ENCODE measurements at regions not wholly inside any gene's neighbourhood (a gene's known extent, or its start where the extent isn't known, plus 50 kb on each side); places are given as distances from the start of the nearest gene placed in this dataset.

DNA sequence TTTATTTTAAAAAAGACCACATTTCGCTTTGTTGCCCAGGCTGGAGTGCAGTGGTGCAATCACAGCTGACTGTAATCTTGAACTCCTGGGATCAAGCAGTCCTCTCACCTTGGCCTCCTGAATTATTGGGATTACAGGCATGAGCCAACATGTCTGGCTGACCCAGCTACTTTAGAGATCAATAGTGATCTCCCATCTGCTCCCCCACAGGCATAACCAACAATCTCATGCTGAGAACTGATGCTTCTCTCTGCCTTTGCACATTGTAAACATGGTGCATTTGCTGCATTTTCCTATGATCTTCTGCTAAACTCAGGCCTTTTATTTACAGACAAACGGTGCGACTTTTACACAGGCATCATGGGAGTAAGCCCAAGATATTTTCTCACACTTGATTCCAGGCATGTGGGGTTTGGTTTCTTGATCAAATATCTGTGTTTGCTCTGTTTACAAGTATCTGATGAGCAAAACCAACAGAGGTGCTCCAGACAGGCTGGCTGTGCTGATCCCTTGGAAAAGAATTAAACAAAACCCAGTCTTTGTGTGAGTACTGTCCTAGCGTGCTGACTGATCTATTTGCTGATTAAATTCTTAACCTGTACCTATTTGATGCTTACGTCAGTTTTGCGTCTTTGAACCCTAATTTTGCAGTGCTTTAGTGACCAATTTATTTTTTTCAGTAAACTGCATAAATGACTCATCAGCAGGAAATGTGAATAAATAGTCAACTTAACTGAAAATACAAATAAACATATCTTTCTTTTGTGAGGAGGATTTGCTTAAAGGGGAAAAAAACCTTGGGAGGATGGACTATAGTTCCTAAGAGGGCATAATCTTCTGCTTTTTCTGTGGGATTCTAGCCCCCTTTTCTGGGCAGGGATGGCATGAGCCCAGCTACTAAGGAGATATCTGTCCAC, 191.7 kb upstream of the NR3C1 start:
- Histone ChIP-seq H3K9me2 (replicated peaks; ENCODE audit: insufficient read depth, low read length) (no peaks in the 10 kb centered on the region), H3K36me3 (replicated peaks; ENCODE audit: insufficient read depth, low read length) (no peaks in the 10 kb centered on the region), H3F3A (ENCODE audit: insufficient read depth, low read length) (peaks cover 29% of the 10 kb centered on the region), H2AFZ (ENCODE audit: low read length) (peak overlapping the region; percentile 37; the same call in 1 of the 2 replicates), H3K4me2 (ENCODE audit: low read depth, low read length) (peak overlapping the region; percentile 86), H3K9me3 (replicated peaks; ENCODE audit: insufficient read depth, low read length) (no peaks in the 10 kb centered on the region), H3K9ac (ENCODE audit: low read length) (no peak overlapping the region), H3K4me1 (ENCODE audit: low read length) (peaks cover 46% of the 10 kb centered on the region), H4K20me1 (ENCODE audit: insufficient read depth, low read length) (no peaks in the 10 kb centered on the region), H3K79me2 (ENCODE audit: low read length) (peaks cover 3% of the 10 kb centered on the region; the same call in 1 of the 2 replicates), H3K27me3 (replicated peaks; ENCODE audit: insufficient read depth, low read length) (no peaks in the 10 kb centered on the region), H3K27ac (ENCODE audit: low read length) (peak overlapping the region; percentile 86), H3K4me3 (ENCODE audit: low read length) (no peak overlapping the region)
- no peak for TF ChIP-seq EZH2phosphoT487 (IDR thresholded peaks at IDR 0.05; ENCODE audit: low read length)
- no peak for TF ChIP-seq CTCF (IDR thresholded peaks at IDR 0.05; ENCODE audit: low read length)
- no peak for TF ChIP-seq EZH2 (optimal IDR thresholded peaks at IDR 0.05; ENCODE audit: low read depth, low read length)
- no peak for DNase-seq

DNA sequence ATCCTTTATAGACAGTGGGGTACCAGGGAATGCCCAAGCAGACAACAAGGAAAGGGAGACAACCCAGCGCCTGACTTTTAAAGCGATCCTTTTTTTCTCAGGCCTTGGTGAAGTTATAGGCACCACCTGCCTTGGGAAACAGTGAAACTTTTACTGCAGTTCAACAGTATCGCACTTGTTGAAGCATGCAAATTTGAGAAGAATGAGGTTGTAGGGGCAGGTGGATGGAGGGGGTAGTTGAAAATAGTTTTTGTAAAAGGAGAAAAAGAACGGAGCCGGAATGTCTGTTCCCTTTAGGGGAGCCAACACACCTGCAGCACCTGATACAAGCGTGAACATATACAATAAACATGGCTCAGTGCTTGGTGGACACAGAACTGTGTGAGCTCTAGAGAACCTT, 190.2 kb upstream of the NR3C1 start:
- Histone ChIP-seq H3K4me1 (ENCODE audit: low read length) (peaks cover 56% of the 10 kb centered on the region), H3K9me3 (replicated peaks; ENCODE audit: insufficient read depth, low read length) (no peaks in the 10 kb centered on the region), H3K27ac (ENCODE audit: low read length) (peak overlapping the region; percentile 86), H3K4me3 (ENCODE audit: low read length) (peak overlapping the region; percentile 32), H3K36me3 (replicated peaks; ENCODE audit: insufficient read depth, low read length) (no peaks in the 10 kb centered on the region), H3K27me3 (replicated peaks; ENCODE audit: insufficient read depth, low read length) (no peaks in the 10 kb centered on the region), H3K79me2 (ENCODE audit: low read length) (peaks cover 3% of the 10 kb centered on the region; the same call in 1 of the 2 replicates), H4K20me1 (ENCODE audit: insufficient read depth, low read length) (no peaks in the 10 kb centered on the region), H3K4me2 (ENCODE audit: low read depth, low read length) (peak overlapping the region; percentile 86), H3K9ac (ENCODE audit: low read length) (peak overlapping the region; percentile 59), H3K9me2 (replicated peaks; ENCODE audit: insufficient read depth, low read length) (no peaks in the 10 kb centered on the region), H2AFZ (ENCODE audit: low read length) (peak overlapping the region; percentile 37), H3F3A (ENCODE audit: insufficient read depth, low read length) (peaks cover 29% of the 10 kb centered on the region)
- no peak for TF ChIP-seq EZH2phosphoT487 (IDR thresholded peaks at IDR 0.05; ENCODE audit: low read length)
- TF ChIP-seq EZH2 (optimal IDR thresholded peaks at IDR 0.05; ENCODE audit: low read depth, low read length): no peak
- peak; percentile 75 for DNase-seq

GRCh38 chr5:143592648-143593047, 189.2 kb upstream of the NR3C1 start:
- H3K36me3 ChIP-seq (replicated peaks; ENCODE audit: insufficient read depth, low read length): no peaks in the 10 kb centered on the region
- TF ChIP-seq CTCF (IDR thresholded peaks at IDR 0.05; ENCODE audit: low read length): no peak
- no peak for TF ChIP-seq EZH2phosphoT487 (IDR thresholded peaks at IDR 0.05; ENCODE audit: low read length)
- no peak for TF ChIP-seq EZH2 (optimal IDR thresholded peaks at IDR 0.05; ENCODE audit: low read depth, low read length)
- H2AFZ ChIP-seq (ENCODE audit: low read length): peak overlapping the region; percentile 72
- no peaks in the 10 kb centered on the region for H3K9me3 ChIP-seq (replicated peaks; ENCODE audit: insufficient read depth, low read length)
- peak overlapping the region; percentile 86 for H3K27ac ChIP-seq (ENCODE audit: low read length)
- H3K9me2 ChIP-seq (replicated peaks; ENCODE audit: insufficient read depth, low read length): no peaks in the 10 kb centered on the region
- peaks cover 57% of the 10 kb centered on the region for H3K4me1 ChIP-seq (ENCODE audit: low read length)
- DNase-seq: peak; percentile 94
- H3K4me2 ChIP-seq (ENCODE audit: low read depth, low read length): peak overlapping the region; percentile 86
- H3K9ac ChIP-seq (ENCODE audit: low read length): peak overlapping the region; percentile 78
- no peaks in the 10 kb centered on the region for H4K20me1 ChIP-seq (ENCODE audit: insufficient read depth, low read length)
- peaks cover 29% of the 10 kb centered on the region for H3F3A ChIP-seq (ENCODE audit: insufficient read depth, low read length)
- H3K27me3 ChIP-seq (replicated peaks; ENCODE audit: insufficient read depth, low read length): no peaks in the 10 kb centered on the region
- peaks cover 3% of the 10 kb centered on the region; the same call in 1 of the 2 replicates for H3K79me2 ChIP-seq (ENCODE audit: low read length)
- H3K4me3 ChIP-seq (ENCODE audit: low read length): peak overlapping the region; percentile 47

All from MM.1S (cell line).